NCI-H2227 (cell line): ENCODE measurements at regions not wholly inside any gene's neighbourhood (a gene's known extent, or its start where the extent isn't known, plus 50 kb on each side); places are given as distances from the start of the nearest gene placed in this dataset.
"Not testable (repeated sequence)": the region's sequence is repeated elsewhere in the genome, so short reads cannot be mapped to it uniquely, and the experiment has no call there.

Source experiments
- DNase-seq: peaks from one replicate; lab custom pipeline; 2025; ENCODE audit not compliant: unreplicated experiment; lab: John Stamatoyannopoulos, UW

GRCh38 chr1:112855152-112855828 is 100.7 kb downstream of the SLC16A1 start:
- no peak for DNase-seq

- not testable (repeated sequence) for DNase-seq
Observed at GRCh38 chr1:112854368-112854984, 101.5 kb downstream of the SLC16A1 start.

DNA sequence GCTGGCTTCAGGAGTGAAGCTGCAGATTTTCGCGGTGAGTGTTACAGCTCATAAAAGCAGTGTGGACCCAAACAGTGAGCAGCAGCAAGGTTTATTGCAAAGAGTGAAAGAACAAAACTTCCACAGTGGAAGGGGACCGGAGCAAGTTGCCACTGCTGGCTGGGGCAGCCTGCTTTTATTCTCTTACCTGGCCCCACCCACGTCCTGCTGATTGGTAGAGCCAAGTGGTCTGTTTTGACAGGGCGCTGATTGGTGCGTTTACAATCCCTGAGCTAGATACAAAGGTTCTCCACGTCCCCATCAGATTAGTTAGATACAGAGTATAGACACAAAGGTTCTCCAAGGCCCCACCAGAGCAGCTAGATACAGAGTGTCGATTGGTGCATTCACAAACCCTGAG is 102.1 kb downstream of the SLC16A1 start:
- not testable (repeated sequence) for DNase-seq

- no peak for DNase-seq
Observed at GRCh38 chr1:112852934-112853333, 103.1 kb downstream of the SLC16A1 start.

GRCh38 chr1:112852276-112852675 is 103.7 kb downstream of the SLC16A1 start:
- DNase-seq = no peak

DNA sequence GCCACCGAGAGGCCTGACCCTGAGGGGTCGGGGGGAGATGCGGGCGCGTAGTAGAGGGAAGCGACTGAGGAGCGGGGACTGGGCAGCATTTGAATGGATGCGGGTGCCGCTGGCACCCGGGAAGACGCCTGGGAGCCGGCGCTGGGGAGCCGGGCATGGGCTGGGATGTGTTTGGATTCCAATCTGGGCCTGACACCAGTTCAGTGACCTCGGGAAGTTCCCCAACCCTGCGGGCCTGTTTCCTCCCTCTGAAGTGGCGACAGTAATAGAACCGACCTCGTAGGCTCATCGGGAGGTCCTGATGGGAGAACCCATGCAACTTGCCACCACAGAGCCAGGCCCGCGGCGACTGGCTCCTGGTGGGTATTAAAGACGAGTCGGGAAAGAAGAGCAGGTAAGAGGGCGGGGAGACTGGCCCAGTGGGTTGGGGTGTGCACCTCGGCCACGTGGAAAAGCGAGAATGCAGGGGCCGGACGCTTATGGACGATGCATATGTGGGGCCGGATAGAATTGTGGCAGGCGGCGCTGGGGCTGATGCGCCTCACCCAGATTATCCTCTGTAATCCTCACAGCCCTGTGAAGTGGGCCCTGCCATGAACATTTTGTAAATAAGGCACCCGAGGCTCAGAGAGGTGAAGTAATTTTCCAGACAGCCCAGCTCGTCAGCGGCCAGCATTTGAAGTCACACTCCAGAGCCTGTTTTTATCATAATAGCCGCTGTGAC is 105.8 kb downstream of the SLC16A1 start:
- DNase-seq = peak; percentile 34

- peak; percentile 86 for DNase-seq
Observed at GRCh38 chr1:112849425-112850033, 106.5 kb downstream of the SLC16A1 start.

GRCh38 chr1:112841825-112842224 is 114.2 kb downstream of the SLC16A1 start:
- DNase-seq = no peak

DNA sequence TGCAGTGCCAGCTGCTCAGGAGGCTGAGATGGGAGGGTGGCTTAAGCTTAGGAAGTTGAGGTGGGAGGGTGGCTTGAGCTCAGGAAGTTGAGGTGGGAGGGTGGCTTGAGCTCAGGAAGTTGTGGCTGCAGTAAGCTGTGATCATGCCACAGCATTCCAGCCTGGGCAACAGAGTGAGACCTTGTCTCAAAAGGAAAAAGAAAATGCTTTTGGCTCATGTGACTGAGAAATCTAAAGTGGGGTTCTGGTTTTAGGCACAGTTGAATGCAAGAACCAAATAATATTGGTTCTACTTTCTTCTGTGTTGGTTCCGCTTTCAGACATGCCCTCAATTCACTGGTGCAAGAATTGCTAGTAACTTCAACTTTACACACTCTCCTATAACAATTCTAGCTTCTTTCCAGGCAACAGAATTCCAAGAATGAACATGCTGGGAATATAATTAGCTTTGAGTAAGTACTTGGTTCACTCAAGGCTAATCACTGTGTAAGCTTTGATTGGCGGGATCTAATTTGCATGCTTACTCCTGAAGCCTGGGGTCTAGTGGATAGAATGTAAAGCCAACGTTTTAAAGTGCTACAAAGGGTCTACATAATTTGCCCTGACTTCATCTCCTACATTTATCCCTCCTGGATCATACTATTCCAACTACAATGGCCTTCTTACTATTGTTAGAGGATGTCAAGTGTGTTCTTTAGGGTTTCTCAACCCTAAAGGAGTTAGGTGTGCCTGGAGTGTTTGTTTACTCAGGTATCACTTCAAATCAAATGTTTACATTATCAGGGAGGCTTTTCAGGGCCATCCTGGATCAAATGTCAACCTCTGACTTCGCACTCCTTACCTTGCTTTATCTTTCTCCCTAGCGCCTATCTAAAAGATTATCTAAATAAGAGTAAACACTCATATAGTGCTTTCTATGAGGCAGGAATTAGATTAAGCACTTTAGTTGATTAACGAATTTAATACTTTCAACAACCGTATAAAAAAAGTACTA is 115.1 kb downstream of the SLC16A1 start:
- DNase-seq = no peak

GRCh38 chr1:112836642-112837041 is 119.4 kb downstream of the SLC16A1 start:
- DNase-seq = no peak

GRCh38 chr1:112833806-112834205 is 118.7 kb upstream of the PPM1J start:
- DNase-seq = no peak

DNA sequence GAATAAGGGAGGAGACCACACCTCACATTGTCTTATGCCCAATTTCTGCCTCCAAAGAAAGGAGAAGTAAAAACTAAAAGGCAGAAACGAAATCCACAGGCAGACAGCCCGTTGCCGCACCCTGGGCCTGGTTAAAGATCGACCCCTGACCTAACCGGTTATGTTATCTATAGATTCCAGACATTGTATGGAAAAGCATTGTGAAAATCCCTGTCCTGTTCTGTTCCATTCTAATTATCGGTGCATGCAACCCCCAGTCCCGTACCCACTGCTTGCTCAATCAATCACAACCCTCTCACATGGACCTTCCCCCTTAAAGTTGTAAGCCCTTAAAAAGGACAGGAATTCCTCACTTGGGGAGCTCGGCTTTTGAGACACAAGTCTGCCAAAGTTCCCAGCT is 117.1 kb upstream of the PPM1J start:
- DNase-seq = not testable (repeated sequence)

DNA sequence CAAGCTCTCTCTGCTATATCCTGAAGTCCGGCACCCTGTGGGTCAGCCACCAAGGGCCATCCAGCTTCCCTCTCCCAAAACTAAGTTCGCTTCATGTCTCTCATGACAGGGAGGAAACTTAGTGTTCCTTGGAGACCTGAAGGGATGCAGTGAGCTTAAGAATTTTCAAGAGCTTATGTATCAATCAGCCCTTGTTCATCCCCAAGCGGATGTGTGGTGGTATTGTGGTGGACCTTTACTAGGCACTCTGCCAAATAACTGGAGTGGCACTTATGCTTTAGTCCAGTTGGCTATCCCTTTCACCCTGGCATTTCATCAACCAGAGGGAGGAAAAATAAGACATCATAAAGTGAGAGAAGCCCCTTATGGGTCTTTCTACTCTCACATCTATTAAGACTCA is 114.6 kb upstream of the PPM1J start:
- DNase-seq = not testable (repeated sequence)

GRCh38 chr1:112828716-112829115 is 113.6 kb upstream of the PPM1J start:
- no peak for DNase-seq

- not testable (repeated sequence) for DNase-seq
Observed at GRCh38 chr1:112827391-112827790, 112.3 kb upstream of the PPM1J start.

DNA sequence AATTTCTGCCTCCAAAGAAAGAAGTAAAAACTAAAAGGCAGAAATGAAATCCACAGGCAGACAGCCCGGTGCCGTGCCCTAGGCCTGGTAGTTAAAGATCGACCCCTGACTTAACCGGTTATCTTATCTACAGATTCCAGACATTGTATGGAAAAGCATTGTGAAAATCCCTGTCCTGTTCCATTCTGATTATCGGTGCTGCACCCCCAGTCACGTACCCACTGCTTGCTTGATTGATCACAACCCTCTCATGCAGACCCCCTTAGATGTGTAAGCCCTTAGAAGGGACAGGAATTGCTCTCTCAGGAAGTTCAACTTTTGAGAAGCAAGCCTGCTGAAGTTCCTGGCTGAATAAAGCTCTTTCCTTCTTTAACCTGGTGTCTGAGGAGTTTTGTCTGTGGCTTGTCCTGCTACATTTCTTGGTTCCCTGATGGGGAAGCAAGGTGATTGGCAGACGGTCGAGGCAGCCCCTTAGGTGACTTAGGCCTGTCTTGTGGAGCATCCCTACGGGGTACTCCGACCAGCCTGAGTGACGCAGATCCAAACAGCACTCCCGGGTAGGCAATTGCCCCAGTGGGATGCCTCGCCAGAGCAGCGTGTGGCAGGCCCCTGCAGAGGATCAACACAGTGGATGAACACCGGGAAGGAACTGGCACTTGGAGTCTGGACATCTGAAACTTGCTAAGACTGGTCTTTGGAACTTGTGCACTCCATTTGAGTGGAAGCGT is 111.2 kb upstream of the PPM1J start:
- no peak for DNase-seq

- DNase-seq = not testable (repeated sequence)
Observed at GRCh38 chr1:112825563-112826216, 110.6 kb upstream of the PPM1J start.

GRCh38 chr1:112825075-112825474 is 109.9 kb upstream of the PPM1J start:
- not testable (repeated sequence) for DNase-seq
